Astrocyte (in vitro differentiated cells and primary cell): ENCODE measurements at regions not wholly inside any gene's neighbourhood (a gene's known extent, or its start where the extent isn't known, plus 50 kb on each side); places are given as distances from the start of the nearest gene placed in this dataset.

ENCODE experiments used
- EZH2 ChIP-seq: IDR thresholded peaks from 2 replicates; pipeline ENCODE4 v1.6.1; 2012; ENCODE audit warnings: mild to moderate bottlenecking, low read length, inconsistent platforms; ENCODE audit not compliant: insufficient read depth
- TF ChIP-seq, protein P1 (sequence below): IDR thresholded peaks from 2 replicates; pipeline ENCODE4 v1.5.1; 2011; ENCODE audit warnings: low read depth, mild to moderate bottlenecking, inconsistent platforms, low read length, moderate library complexity; ENCODE audit not compliant: insufficient read depth

DNA sequence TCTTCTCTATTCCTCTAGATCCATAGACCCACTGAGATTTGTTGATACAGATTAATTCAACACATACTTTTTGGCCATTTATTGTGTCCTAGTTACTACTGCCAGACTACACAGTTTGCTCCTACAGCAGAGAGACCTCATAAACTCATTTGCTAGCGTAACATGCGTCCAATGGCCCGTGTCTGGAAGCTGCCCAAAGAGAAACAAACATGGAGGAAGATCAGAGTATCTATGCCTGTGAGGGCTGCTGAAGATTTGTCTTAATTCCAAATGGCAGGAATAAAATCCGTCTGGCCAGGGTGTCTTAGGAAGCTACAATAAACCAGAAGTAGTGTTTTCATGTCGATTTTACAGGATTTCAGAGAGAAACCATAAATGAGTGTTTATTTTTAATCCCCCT lies 214.7 kb downstream of the CLIC5 start:
- TF ChIP-seq, protein P1, sequence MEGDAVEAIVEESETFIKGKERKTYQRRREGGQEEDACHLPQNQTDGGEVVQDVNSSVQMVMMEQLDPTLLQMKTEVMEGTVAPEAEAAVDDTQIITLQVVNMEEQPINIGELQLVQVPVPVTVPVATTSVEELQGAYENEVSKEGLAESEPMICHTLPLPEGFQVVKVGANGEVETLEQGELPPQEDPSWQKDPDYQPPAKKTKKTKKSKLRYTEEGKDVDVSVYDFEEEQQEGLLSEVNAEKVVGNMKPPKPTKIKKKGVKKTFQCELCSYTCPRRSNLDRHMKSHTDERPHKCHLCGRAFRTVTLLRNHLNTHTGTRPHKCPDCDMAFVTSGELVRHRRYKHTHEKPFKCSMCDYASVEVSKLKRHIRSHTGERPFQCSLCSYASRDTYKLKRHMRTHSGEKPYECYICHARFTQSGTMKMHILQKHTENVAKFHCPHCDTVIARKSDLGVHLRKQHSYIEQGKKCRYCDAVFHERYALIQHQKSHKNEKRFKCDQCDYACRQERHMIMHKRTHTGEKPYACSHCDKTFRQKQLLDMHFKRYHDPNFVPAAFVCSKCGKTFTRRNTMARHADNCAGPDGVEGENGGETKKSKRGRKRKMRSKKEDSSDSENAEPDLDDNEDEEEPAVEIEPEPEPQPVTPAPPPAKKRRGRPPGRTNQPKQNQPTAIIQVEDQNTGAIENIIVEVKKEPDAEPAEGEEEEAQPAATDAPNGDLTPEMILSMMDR, result no peak
- TF ChIP-seq EZH2, result no peak
